ENCODE measurements at regions not wholly inside any gene's neighbourhood (a gene's known extent, or its start where the extent isn't known, plus 50 kb on each side); places are given as distances from the start of the nearest gene placed in this dataset.

DNA sequence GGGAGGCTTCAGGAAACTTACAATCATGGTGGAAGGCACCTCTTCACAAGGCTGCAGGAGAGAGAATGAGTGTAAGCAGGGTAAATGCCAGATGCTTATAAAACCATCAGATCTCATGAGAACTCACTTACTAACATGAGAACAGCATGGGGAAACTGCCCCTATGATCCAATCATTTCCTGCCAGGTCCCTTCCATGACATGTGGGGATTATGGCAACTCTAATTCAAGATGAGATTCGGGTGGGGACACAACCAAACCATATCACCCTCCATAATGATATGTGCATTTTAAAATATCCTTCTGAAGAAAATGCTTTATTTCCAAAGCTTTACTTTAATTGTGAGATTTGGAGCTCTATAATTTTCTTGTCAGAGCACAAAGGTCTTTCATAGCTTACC is 154.1 kb upstream of the CENPW start (continued):
- TF ChIP-seq, protein P1, sequence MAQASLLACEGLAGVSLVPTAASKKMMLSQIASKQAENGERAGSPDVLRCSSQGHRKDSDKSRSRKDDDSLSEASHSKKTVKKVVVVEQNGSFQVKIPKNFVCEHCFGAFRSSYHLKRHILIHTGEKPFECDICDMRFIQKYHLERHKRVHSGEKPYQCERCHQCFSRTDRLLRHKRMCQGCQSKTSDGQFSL (CRISPR knock-in tag; IDR thresholded peaks at IDR 0.05), result no peak
- TF ChIP-seq, protein P1 (tag; IDR thresholded peaks at IDR 0.05), result no peak

GRCh38 chr6:126188279-126188909 is 151.5 kb upstream of the CENPW start:
- Histone ChIP-seq H2AFZ (ENCODE audit: low read depth, low read length) (no peak overlapping the region), H3K27ac (ENCODE audit: extremely low read depth, low read depth, low read length) (no peak overlapping the region), H3K36me3 (ENCODE audit: control insufficient read depth, insufficient read depth, low read length) (no peaks in the 10 kb centered on the region), H3K9me3 (replicated peaks; ENCODE audit: control insufficient read depth, insufficient read depth, low read depth, low read length) (no peaks in the 10 kb centered on the region), H3K4me2 (ENCODE audit: insufficient read depth, low read length) (no peak overlapping the region), H3K4me1 (replicated peaks in 1 of 2; ENCODE audit: control insufficient read depth in 2 of 2, insufficient read depth in 2 of 2, low read length in 2 of 2) (no peaks in the 10 kb centered on the region), H3K4me3 (no peak overlapping the region), H4K20me1 (replicated peaks; ENCODE audit: control insufficient read depth, insufficient read depth, low read length) (no peaks in the 10 kb centered on the region), H3K9me1 (ENCODE audit: control insufficient read depth, insufficient read depth, low read length) (no peaks in the 10 kb centered on the region), H3K79me2 (ENCODE audit: control insufficient read depth, insufficient read depth, low read length) (no peaks in the 10 kb centered on the region), H3K9ac (ENCODE audit: insufficient read depth in 1 of 2, low read depth in 2 of 2, low read length in 2 of 2) (no peak overlapping the region), H3K27me3 (ENCODE audit: control insufficient read depth in 2 of 2, insufficient read depth in 2 of 2, low read length in 2 of 2) (no peaks in the 10 kb centered on the region)
- no peak for FAIRE-seq
- ChIA-PET CTCF (ENCODE audit: low intra/inter-chr PET ratio) (no interaction called here), POLR2A (no interaction called here)
- BruUV-seq (replicated peaks), result no TSS peak
- 81% methylated on average over 1 of the region's 1 CpG for WGBS (ENCODE audit: insufficient coverage, low coverage, missing lambda C conversion rate)
- no peak for DNase-seq (ENCODE audit: extremely low read depth in 1 of 4, low spot score in 3 of 4)
- no peak for ATAC-seq
- 0 out of 2 replicates have a peak, but pooled peaks have one; percentile 9 for TF ChIP-seq CEBPB (tag; IDR thresholded peaks at IDR 0.05)
- TF ChIP-seq ZNF696 (CRISPR knock-in tag; conservative IDR thresholded peaks at IDR 0.05), result no peak
- in situ Hi-C loops (cut with MboI) (no loop called here), intact Hi-C loops (cut with micrococcal nuclease) (no loop called here)
